GM12878 (cell line): ENCODE measurements at regions not wholly inside any gene's neighbourhood (a gene's known extent, or its start where the extent isn't known, plus 50 kb on each side); places are given as distances from the start of the nearest gene placed in this dataset.

Source experiments
- ATAC-seq: fragments of 200-7000 bp; cut with Tn5 transposase; 3 replicates; pipeline ENCODE4 v1.9.1; 2020; ENCODE audit warnings: mild to moderate bottlenecking, moderate library complexity
- BruUV-seq: library from RNA; stranded (reverse); fragments of 400-500 nt; replicated peaks from 2 replicates; lab custom pipeline; 2021; lab: Mats Ljungman, UMichigan
- CTCF ChIA-PET: fragments of 300-600 bp; sonication (Branson Sonifier 250); formaldehyde crosslinking; extraction: SDS; loops from one replicate; lab custom pipeline; 2021; ENCODE audit warnings: inconsistent platforms; lab: Yijun Ruan, JAX
- POLR2A ChIA-PET: fragments of 350-600 bp; formaldehyde crosslinking; extraction: SDS; loops from one replicate; lab custom pipeline; 2021; ENCODE audit warnings: inconsistent platforms; lab: Charles Lee
- RAD21 ChIA-PET: fragments of 300-600 bp; sonication (Branson Sonifier 250); formaldehyde crosslinking; loops from one replicate; lab custom pipeline; 2023; ENCODE audit warnings: antibody characterized with exemption; ENCODE audit not compliant: unreplicated experiment; lab: Charles Lee
- SMC1A ChIA-PET: fragments of 300-600 bp; sonication (Branson Sonifier 250); formaldehyde crosslinking; loops from one replicate; lab custom pipeline; 2023; ENCODE audit not compliant: unreplicated experiment, uncharacterized antibody; lab: Charles Lee
- DNase-seq: peaks from one replicate; pipeline ENCODE4 v3.0.0-alpha.2; 2011; ENCODE audit warnings: low read depth, low spot score
- FAIRE-seq: peaks from 3 replicates; lab custom pipeline; 2011; peaks lifted over from hg19 to GRCh38; lab: Jason Lieb, UNC
- H2AFZ ChIP-seq: 2 replicates; pipeline ENCODE4 v1.6.0; 2011; ENCODE audit warnings: low read depth, low read length, control low read depth; ENCODE audit not compliant: control insufficient read depth
- H3K27ac ChIP-seq: 2 replicates; pipeline ENCODE4 v1.5.1; 2011; ENCODE audit warnings: control low read depth; ENCODE audit not compliant: control insufficient read depth, insufficient read depth
- H3K27me3 ChIP-seq, 2 experiments: replicated peaks in 1 of 2; 2 replicates each; pipeline versions ENCODE4 v1.6.0 to v1.6.1; 2011; ENCODE audit warnings: low read length in 1 of 2; ENCODE audit not compliant: control insufficient read depth in 2 of 2, insufficient read depth in 2 of 2
- H3K36me3 ChIP-seq, 2 experiments: 2 replicates each; pipeline ENCODE4 v1.5.1; 2011; ENCODE audit warnings: low read length in 1 of 2; ENCODE audit not compliant: control insufficient read depth in 2 of 2, insufficient read depth in 2 of 2
- H3K4me1 ChIP-seq: 2 replicates; pipeline ENCODE4 v1.6.1; 2011; ENCODE audit warnings: mild to moderate bottlenecking, low read length, moderate library complexity, mixed read lengths; ENCODE audit not compliant: control insufficient read depth, insufficient read depth
- H3K4me2 ChIP-seq: 2 replicates; pipeline ENCODE4 v1.6.0; 2011; ENCODE audit warnings: control low read depth; ENCODE audit not compliant: control insufficient read depth, insufficient read depth
- H3K4me3 ChIP-seq: fragments of 200-600 bp; sonication (generic); 2 replicates; pipeline ENCODE4 v1.5.1; 2016
- H3K79me2 ChIP-seq: 2 replicates; pipeline ENCODE4 v1.6.0; 2011; ENCODE audit warnings: low read length; ENCODE audit not compliant: control insufficient read depth, insufficient read depth
- H3K9ac ChIP-seq: 2 replicates; pipeline ENCODE4 v1.8.0; 2011; ENCODE audit warnings: low read length, control low read depth, mixed read lengths; ENCODE audit not compliant: control insufficient read depth, insufficient read depth
- H3K9me3 ChIP-seq: replicated peaks from 3 replicates; pipeline ENCODE4 v1.5.1; 2011; ENCODE audit warnings: mild to moderate bottlenecking, low read length; ENCODE audit not compliant: control insufficient read depth, insufficient read depth
- H4K20me1 ChIP-seq: 2 replicates; pipeline ENCODE4 v1.6.0; 2011; ENCODE audit not compliant: control insufficient read depth, insufficient read depth
- ASH2L ChIP-seq: fragments of 300-600, 200-600 bp; sonication (generic); IDR thresholded peaks from 2 replicates; pipeline ENCODE4 v1.6.1; 2017; ENCODE audit warnings: low read depth, mild to moderate bottlenecking, borderline replicate concordance
- ATF2 ChIP-seq: IDR thresholded peaks from 2 replicates; pipeline ENCODE4 v1.6.1; 2012; ENCODE audit warnings: low read length, inconsistent platforms
- CREM ChIP-seq: IDR thresholded peaks from 2 replicates; pipeline ENCODE4 v1.6.1; 2014; ENCODE audit warnings: antibody characterized with exemption, low read depth
- CTCF ChIP-seq, 3 experiments: IDR thresholded peaks in 2 of 3; conservative IDR thresholded peaks in 1 of 3; 2 replicates each; pipeline ENCODE4 v1.5.1; 2011; ENCODE audit warnings: low read depth in 3 of 3, low read length in 3 of 3, mild to moderate bottlenecking in 3 of 3, control low read depth in 2 of 3, moderate library complexity in 2 of 3, inconsistent platforms in 1 of 3, mixed read lengths in 1 of 3; ENCODE audit not compliant: control insufficient read depth in 2 of 3, insufficient read depth in 1 of 3; ENCODE audit errors: extremely low read depth in 1 of 3
- ESRRA ChIP-seq: IDR thresholded peaks from 2 replicates; pipeline ENCODE4 v1.6.1; 2012; ENCODE audit warnings: mild to moderate bottlenecking, low read length, improper control_type of control experiment
- HDAC2 ChIP-seq: fragments of 200-600 bp; sonication (generic); IDR thresholded peaks from 2 replicates; pipeline ENCODE4 v1.6.1; 2017
- MLLT1 ChIP-seq: fragments of 450-650 bp; IDR thresholded peaks from 2 replicates; pipeline ENCODE4 v1.6.1; 2016; ENCODE audit warnings: mild to moderate bottlenecking
- MTA3 ChIP-seq: IDR thresholded peaks from 2 replicates; pipeline ENCODE4 v1.6.1; 2012; ENCODE audit warnings: low read length, inconsistent platforms, borderline replicate concordance
- POU2F2 ChIP-seq: IDR thresholded peaks from 3 replicates; pipeline ENCODE4 v1.6.1; 2011; ENCODE audit warnings: low read depth, mild to moderate bottlenecking, low read length, borderline replicate concordance
- RCOR1 ChIP-seq: conservative IDR thresholded peaks from 2 replicates; pipeline ENCODE4 v1.6.1; 2012; ENCODE audit warnings: low read depth, low read length, improper control_type of control experiment
- RELA ChIP-seq: fragments of 450-650 bp; IDR thresholded peaks from 2 replicates; pipeline ENCODE4 v1.8.0; 2014; ENCODE audit warnings: borderline replicate concordance; ENCODE audit not compliant: partially characterized antibody
- SIN3A ChIP-seq: IDR thresholded peaks from 2 replicates; pipeline ENCODE4 v1.6.1; 2012; ENCODE audit warnings: low read depth, low read length, improper control_type of control experiment
- USF2 ChIP-seq: IDR thresholded peaks from 2 replicates; pipeline ENCODE4 v1.6.1; 2011; ENCODE audit warnings: low read depth, low read length, improper control_type of control experiment, borderline replicate concordance
- WGBS: methylation state at CpG from one replicate; pipeline ENCODE4 v1.1.6; 2016; ENCODE audit warnings: low lambda C conversion rate; ENCODE audit not compliant: insufficient replicate concordance, insufficient coverage; ENCODE audit errors: missing lambda C conversion rate; 5-methylcytosine and 5-hydroxymethylcytosine counted together
- in situ Hi-C: fragments of 300-500 bp; cut with MboI; formaldehyde crosslinking; loops from 9 replicates; pipeline ENCODE4 v1.14.3; 2018; ENCODE audit warnings: mixed read lengths
- intact Hi-C: fragments of 100-400 bp; cut with micrococcal nuclease; formaldehyde crosslinking; loops from one replicate; pipeline ENCODE4 v1.14.2; 2022; ENCODE audit not compliant: unreplicated experiment

GRCh38 chr12:78778339-78778738 is 86.2 kb upstream of the SYT1 start:
- no peaks in the 10 kb centered on the region for H3K4me1 ChIP-seq
- H3K4me3 ChIP-seq: no peak overlapping the region
- BruUV-seq: no TSS peak
- no peak for DNase-seq
- H3K9me3 ChIP-seq: no peaks in the 10 kb centered on the region
- in situ Hi-C loops (no loop called here), intact Hi-C loops (no loop called here)
- no peaks in the 10 kb centered on the region for H3K36me3 ChIP-seq
- H3K4me2 ChIP-seq: no peak overlapping the region
- TF ChIP-seq RELA (no peak), MLLT1 (no peak), USF2 (no peak), SIN3A (no peak), ASH2L (no peak), RCOR1 (no peak), POU2F2 (no peak), HDAC2 (no peak), ATF2 (no peak), CTCF (IDR thresholded peaks at IDR 0.05 in 2 of 3, conservative IDR thresholded peaks at IDR 0.05 in 1 of 3; ENCODE audit: control insufficient read depth in 2 of 3, extremely low read depth in 1 of 3, insufficient read depth in 1 of 3, low read depth in 3 of 3, low read length in 3 of 3) (no peak), CREM (no peak), ESRRA (no peak), MTA3 (no peak)
- FAIRE-seq: no peak
- no peak overlapping the region for H3K27ac ChIP-seq
- H3K27me3 ChIP-seq: no peaks in the 10 kb centered on the region
- no peaks in the 10 kb centered on the region for H3K79me2 ChIP-seq
- H2AFZ ChIP-seq: no peak overlapping the region
- no peaks in the 10 kb centered on the region for H4K20me1 ChIP-seq
- no peak overlapping the region for H3K9ac ChIP-seq
- WGBS: 50% methylated on average over 2 of the region's 2 CpGs
- RAD21 ChIA-PET: no interaction called here
- ATAC-seq: no peak
- SMC1A ChIA-PET: no interaction called here
- CTCF ChIA-PET: no interaction called here
- POLR2A ChIA-PET: no interaction called here
